HG02763 (cell line): ENCODE measurements at regions not wholly inside any gene's neighbourhood (a gene's known extent, or its start where the extent isn't known, plus 50 kb on each side); places are given as distances from the start of the nearest gene placed in this dataset.

Experiments used
- ATAC-seq: cut with Tn5 transposase; IDR thresholded peaks from one replicate; pipeline ENCODE4 v1.9.1; 2021; ENCODE audit warnings: mild to moderate bottlenecking, moderate library complexity; ENCODE audit not compliant: unreplicated experiment

DNA sequence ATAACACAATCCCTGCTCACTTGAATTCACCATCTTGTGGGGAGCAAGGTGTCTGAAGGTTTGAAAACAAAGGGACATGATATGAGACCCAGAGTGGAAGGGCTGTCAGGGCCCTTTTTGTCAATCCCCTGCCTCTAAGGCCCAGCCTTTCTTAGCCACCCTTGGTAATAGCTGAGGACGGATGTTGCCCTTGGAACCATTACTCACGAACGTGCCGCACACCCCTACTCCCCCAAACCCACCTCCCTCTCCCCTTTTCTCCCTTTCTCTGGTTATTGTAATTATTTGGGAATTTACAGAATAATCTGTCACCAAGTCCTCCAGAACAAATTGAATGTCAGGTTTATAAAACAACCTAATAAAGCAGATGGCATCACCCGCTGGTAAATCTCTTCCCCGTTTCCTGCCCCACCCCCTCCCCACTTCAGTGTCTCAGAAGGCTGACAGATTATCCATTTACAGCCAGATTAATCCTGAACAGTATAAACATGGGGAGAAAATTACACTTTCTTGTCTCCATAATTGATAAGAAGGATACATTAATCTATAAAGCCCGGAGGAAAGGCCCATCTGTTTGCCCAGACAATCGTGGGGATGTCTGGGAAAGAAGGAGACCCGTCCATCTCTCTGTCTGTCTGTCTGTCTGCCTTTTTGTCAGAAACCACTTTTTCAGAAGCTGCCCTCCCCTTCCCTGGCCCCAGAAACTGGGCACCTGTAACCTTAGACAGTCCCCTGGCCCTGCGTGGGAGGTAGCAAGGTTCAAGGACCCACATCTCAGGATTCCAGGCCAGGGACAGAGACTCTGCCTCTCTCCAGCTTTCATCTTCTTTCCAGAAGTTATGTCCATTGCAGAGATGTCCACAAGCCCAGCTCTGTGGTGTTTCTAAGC lies 60.6 kb upstream of the CD34 start:
- no peak for ATAC-seq

DNA sequence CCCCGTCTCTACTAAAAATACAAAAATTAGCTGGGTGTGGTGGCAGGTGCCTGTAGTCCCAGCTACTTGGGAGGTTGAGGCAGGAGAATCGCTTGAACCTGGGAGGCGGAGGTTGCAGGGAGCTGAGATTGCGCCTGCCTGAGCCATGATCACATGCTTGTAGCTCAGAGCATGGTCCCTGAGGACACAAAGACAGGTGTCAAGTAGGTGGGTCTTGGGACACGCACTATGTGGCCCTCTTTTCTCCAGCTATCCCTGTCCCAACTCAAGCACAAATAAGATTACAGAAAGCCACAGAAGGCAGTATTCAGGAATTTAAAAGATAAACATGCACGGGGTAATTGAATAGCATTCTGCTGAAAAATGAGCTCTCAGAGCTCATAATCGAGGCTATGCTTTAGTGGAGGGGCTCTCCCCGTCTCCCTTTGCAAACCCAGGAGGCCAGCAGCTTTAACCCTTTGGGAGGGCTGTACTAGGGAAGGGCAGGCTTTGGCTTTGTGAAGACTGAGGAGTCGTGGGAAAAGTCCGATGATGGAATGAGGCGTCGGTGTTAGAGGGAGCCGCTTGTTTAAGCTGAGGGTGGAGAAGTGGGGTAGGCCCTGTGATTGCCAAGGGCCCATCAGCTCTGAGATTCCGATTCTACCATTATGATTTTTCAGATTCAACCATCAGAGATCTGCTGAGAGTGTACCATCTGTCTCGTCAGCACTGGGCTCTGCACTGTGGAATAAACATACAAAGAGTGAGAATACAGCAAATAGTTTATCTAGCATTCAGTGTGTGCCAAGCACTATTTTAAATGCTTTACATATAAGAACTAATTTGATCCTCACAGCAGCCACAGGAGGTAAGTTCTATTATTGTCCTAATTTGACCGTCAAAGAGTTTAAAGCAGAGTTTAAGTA lies 59.7 kb upstream of the CD34 start:
- ATAC-seq = no peak

DNA sequence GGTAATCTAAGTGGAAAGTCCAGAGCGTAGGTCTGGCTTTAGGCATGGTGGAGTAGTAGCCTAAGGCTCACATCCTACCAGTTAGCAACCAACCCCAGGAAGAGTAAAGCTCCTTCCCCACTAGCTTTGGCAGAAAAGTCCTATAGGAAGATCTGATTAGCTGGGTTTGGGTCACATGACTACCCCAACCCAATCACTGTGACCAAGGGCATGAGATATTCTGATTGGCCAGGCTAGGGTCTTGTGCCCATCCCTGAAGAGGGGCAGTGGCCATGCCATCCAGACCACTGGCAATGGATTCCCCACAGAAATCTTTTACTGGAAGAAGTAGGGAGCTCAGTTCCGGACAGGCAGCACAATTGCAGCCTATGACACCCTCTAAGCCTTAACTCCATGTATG lies 58.6 kb upstream of the CD34 start:
- ATAC-seq = no peak

DNA sequence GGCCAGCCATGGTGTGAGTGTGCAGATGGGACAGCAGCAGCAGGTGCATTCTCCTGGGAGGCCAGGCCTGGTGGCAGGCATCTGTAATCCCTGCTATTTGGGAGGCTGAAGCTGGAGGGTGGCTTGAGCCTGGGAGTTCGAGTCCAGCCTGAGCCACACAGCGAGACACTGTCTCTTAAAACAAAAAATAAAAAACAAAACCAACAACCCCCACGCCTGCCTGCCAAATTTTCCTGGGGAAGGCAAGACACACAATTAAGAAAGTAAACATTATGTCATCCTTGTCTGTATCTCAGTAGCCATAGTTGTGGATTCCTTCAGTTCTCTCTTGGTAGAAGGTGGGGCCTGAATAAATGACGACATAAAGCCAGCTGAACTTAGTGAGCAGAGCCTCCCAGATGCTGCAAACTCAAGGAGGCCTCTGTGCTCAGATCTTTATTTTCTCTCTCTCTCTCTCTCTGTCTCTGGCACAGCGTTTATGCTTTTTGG lies 57.6 kb upstream of the CD34 start:
- ATAC-seq = no peak

DNA sequence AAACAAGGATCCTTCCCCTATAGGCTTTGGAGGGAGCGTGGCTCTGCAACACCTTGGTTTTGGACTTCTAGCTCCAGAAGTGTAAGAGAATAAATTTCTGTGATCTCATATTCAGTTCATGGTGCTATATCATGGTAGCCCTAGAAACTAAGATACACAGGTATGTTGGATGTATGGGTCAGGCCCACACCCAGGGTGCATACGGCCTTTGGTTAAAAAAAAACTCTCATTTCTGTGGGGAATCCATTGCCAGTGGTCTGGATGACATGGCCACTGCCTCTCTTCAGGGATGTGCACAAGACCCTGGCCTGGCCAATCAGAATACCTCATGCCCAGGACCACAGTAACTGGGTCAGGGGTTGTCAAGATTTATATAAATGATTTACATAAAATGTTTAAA lies 56.8 kb upstream of the CD34 start:
- no peak for ATAC-seq

DNA sequence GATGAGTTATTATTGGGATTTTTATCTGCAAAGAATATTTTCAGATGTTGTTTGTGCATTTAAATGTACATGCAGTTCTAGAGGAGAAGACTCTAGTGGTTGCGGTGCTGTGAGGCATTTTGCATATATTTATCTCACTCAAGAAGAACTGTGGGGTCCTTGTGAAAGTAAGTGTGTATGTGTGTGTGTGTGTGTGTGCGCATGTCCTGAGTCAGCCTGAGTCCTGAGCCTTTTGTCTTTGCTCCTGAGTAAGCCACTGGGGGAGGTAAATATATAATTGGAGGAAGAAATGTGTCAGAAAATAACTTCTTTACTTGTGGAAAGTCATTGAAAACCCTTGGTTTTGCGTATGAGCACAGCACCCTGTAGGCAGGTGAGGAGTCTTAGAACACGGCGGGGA lies 55.6 kb upstream of the CD34 start:
- ATAC-seq = no peak

DNA sequence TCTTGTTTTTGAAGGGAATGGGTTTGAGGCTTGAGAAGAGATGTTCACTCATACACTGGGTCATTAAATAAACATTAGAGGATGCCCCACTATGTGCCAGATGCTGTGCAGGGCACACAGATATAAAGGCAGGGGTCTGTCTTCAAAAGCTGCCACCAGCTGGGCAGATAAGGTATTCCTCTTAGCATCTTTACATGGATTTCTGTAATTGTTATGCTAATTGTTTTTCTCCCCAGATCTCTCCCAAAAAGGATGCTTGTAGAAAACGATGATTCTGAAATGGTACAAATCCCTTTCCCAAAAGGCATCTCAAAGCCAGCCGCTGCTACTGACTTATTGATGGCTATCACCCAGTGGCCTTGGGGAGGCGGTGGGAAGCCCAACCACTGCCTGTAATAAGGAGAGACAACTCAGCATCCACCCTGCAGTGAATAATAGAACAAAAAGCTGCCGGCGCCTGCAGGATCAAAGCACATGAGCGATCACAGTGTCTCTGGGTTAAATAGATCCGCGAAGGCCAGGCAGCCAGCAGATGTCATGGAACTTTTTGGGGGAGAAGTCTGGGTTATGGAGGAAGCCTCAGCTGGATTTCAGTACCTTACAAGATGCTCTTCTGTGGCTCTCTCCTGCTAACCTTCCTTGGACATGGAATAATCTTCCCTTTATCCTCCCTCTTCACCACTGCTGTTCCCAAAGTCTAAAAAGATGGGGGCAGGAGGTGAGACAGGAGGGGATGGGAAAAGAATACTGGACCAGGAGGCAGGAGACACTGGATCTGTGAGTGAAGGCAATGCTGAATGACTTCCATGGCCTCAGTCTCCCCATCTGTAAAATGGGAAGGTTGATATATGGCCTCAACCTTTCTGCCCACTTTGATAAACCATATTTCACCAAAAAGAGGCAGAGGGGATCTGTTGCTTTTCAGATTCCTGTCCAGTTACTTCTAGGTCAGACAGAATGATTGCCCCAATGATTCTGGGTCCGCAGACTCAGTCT lies 54.8 kb upstream of the CD34 start:
- no peak for ATAC-seq

DNA sequence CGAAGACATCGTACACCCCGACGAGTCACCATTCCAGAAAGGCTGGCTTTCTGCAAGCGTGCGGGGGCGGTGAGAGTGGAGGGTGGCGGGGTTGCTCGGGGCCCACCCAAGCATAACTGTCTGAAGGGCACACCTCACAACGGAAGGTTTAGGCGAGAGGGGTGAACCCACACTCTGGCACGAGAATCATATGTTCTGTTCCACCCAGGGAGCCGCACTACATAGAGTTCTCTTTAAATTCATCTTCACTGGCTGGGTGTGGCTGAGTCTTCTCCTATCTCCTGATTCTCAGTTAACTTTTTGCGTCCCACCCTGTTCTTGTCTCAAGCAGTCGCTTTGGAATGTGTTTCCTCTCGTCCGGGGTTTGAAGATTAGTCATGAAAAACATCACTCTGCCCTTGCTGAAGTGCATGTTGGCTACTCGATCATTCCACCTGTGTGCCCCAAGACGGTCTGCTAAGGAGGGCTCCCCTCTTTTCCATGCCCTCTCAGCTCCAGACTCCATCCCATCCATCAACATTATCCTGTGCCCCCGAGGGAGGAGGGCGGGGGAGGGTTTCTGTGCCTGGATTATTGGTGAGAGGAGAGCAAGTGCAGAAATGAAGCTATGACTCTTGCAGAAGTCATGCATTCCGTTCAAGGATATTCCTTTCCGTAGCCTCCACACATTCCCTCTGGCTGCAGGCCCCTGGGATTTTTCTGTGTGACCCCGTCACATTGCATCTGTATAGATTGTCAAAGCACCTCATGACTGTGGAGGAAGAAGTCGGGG lies 53.5 kb upstream of the CD34 start:
- ATAC-seq = no peak

DNA sequence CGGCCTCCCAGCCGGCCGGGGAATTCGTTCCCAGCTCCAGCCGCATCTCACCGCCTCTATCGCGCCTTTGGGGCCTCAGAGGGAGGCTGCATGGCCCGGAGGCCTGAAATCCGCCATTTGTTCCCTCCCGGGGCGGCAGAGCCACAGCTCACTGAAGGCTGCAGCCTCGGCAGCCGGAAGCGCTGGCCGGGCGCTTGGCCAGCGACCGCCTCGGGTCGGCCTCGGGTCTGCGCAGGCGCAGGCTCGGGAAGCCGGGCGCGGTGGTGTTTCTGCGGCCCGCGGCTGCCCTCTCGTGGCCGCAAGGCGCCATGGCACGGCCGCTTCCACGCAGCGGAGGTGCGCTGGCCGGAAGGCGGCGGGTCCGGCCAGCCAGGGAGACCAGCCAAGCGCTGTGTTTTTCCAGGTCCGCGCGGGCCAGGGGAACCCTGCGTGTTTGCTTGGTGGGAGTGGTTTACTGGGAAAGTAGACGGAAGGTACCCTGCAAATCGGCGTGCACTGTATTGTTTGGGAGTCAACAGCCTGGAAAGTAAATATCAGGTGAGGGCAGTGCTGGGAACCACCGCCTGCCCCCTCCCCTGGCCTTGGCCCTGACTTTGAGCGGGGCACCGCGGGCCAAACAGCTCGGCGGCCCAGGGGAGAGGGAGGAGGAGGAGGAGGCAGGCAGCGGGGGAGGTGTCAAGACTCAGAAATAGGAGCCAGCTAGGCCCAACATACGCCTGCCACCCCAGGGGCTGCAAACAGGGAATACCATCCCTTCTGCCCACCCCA lies 52.7 kb upstream of the CD34 start:
- peak; percentile 78 for ATAC-seq

DNA sequence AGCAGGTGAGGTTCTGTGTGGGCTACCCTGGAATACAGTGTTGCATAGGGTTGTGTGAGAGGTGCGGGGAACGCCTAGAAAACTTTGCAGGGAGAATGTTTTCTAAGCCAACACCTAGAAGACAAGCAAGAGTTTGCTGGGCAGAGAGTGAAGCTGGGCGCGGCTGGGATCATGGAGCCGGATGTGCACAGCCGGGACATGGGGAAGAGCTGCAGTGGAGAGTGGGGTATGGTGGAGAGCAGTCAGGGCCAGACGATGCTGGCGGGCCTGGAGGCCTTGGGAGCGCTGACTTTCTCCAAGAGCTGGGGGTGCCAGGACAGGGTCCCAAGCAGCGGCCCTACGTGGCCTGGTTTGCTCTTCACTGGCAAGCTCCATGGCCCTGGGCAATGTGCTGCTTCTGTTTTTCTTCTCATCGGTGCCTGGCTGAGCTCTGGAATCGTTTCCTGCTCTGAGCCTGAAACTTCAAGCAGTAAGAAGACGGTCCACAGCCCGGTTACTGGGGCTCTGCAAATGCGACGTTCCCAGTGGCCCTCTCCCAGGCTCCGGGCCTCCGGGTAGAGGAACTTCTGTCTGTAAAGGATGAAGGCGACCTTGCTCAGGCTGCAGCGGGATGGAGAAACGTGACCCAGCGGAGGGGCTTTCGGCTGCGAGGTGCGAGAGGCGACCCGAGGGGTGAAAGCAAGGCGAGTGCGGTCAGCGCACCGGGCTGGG lies 51.9 kb upstream of the CD34 start:
- ATAC-seq = peak; percentile 15
